Neuronal stem cell (in vitro differentiated cells): ENCODE measurements at regions not wholly inside any gene's neighbourhood (a gene's known extent, or its start where the extent isn't known, plus 50 kb on each side); places are given as distances from the start of the nearest gene placed in this dataset.

ENCODE experiments used
- DNase-seq: peaks from one replicate; pipeline ENCODE4 v3.0.0-alpha.2; 2013; ENCODE audit warnings: low spot score
- H2AFZ ChIP-seq: one replicate; pipeline ENCODE4 v1.6.1; 2013; ENCODE audit warnings: mild to moderate bottlenecking, low read length, inconsistent platforms
- H2AK5ac ChIP-seq: 2 replicates; pipeline ENCODE4 v1.6.1; 2013; ENCODE audit warnings: low read depth, mild to moderate bottlenecking, inconsistent platforms, low read length, moderate library complexity, mixed read lengths
- H2BK120ac ChIP-seq: 2 replicates; pipeline ENCODE4 v1.6.1; 2013; ENCODE audit warnings: low read depth, mild to moderate bottlenecking, inconsistent platforms, low read length, moderate library complexity, mixed read lengths
- H2BK12ac ChIP-seq: one replicate; pipeline ENCODE4 v1.6.1; 2013; ENCODE audit warnings: low read length, inconsistent platforms
- H2BK15ac ChIP-seq: 2 replicates; pipeline ENCODE4 v1.6.1; 2013; ENCODE audit warnings: mild to moderate bottlenecking, low read length, inconsistent platforms, mixed read lengths
- H2BK5ac ChIP-seq: one replicate; pipeline ENCODE4 v1.6.1; 2013; ENCODE audit warnings: inconsistent platforms, mild to moderate bottlenecking, low read length, moderate library complexity
- H3K14ac ChIP-seq: one replicate; pipeline ENCODE4 v1.6.1; 2013; ENCODE audit warnings: low read length, inconsistent platforms
- H3K18ac ChIP-seq: 2 replicates; pipeline ENCODE4 v1.6.1; 2013; ENCODE audit warnings: low read length, inconsistent platforms
- H3K23ac ChIP-seq: 2 replicates; pipeline ENCODE4 v1.6.1; 2013; ENCODE audit warnings: low read depth, mild to moderate bottlenecking, mixed read lengths, low read length, inconsistent platforms; ENCODE audit not compliant: poor library complexity
- H3K27ac ChIP-seq: replicated peaks from 3 replicates; pipeline ENCODE4 v1.5.1; 2013; ENCODE audit warnings: low read length, inconsistent platforms
- H3K27me3 ChIP-seq, 3 experiments: 2 replicates each; pipeline ENCODE4 v1.6.1; 2013; ENCODE audit warnings: low read length in 3 of 3, mild to moderate bottlenecking in 2 of 3, inconsistent platforms in 1 of 3, low read depth in 1 of 3, mixed read lengths in 1 of 3, moderate library complexity in 1 of 3; ENCODE audit not compliant: control insufficient read depth in 3 of 3, insufficient read depth in 3 of 3
- H3K36me3 ChIP-seq, 2 donors: replicated peaks in 1 of 2; 2 replicates each; pipeline ENCODE4 v1.6.1; 2013; ENCODE audit warnings: low read length in 2 of 2; ENCODE audit not compliant: control insufficient read depth in 2 of 2, insufficient read depth in 2 of 2
- H3K4ac ChIP-seq: 2 replicates; pipeline ENCODE4 v1.6.1; 2013; ENCODE audit warnings: inconsistent platforms, mild to moderate bottlenecking, low read length, moderate library complexity
- H3K4me1 ChIP-seq, 2 donors: 1 replicate in 1 of 2; 2 replicates in 1 of 2; pipeline ENCODE4 v1.6.1; 2013; ENCODE audit warnings: low read length in 2 of 2, low read depth in 1 of 2; ENCODE audit not compliant: control insufficient read depth in 2 of 2, insufficient read depth in 1 of 2
- H3K4me2 ChIP-seq: one replicate; pipeline ENCODE4 v1.6.1; 2013; ENCODE audit warnings: mild to moderate bottlenecking, low read length, inconsistent platforms; ENCODE audit not compliant: insufficient read depth, poor library complexity, severe bottlenecking
- H3K4me3 ChIP-seq, 2 donors: 2 replicates each; pipeline ENCODE4 v1.5.1; 2013; ENCODE audit warnings: low read length in 2 of 2, mild to moderate bottlenecking in 2 of 2, inconsistent platforms in 1 of 2, moderate library complexity in 1 of 2
- H3K79me1 ChIP-seq: one replicate; pipeline ENCODE4 v1.6.1; 2013; ENCODE audit warnings: low read depth, mild to moderate bottlenecking, inconsistent platforms, low read length, moderate library complexity
- H3K9ac ChIP-seq: one replicate; pipeline ENCODE4 v1.6.1; 2013; ENCODE audit warnings: mild to moderate bottlenecking, low read depth, low read length, inconsistent platforms; ENCODE audit not compliant: poor library complexity
- H3K9me3 ChIP-seq, 2 donors: replicated peaks in 1 of 2; 2 replicates each; pipeline versions ENCODE3 to v1.6.1; 2013; ENCODE audit warnings: low read length in 2 of 2, mild to moderate bottlenecking in 2 of 2, inconsistent platforms in 1 of 2, low read depth in 1 of 2, mixed read lengths in 1 of 2, moderate library complexity in 1 of 2; ENCODE audit not compliant: control insufficient read depth in 2 of 2, insufficient read depth in 1 of 2
- H4K8ac ChIP-seq: one replicate; pipeline ENCODE4 v1.6.1; 2013; ENCODE audit warnings: low read depth, mild to moderate bottlenecking, inconsistent platforms, low read length, moderate library complexity
- H4K91ac ChIP-seq: one replicate; pipeline ENCODE4 v1.6.1; 2013; ENCODE audit warnings: low read length, low read depth, mild to moderate bottlenecking, inconsistent platforms; ENCODE audit not compliant: poor library complexity
- WGBS, 2 donors: extraction: QIAGEN DNeasy Blood & Tissue Kit; methylation state at CpG; one replicate each; pipeline ENCODE4 v1.1.7; 2013; ENCODE audit warnings: missing lambda C conversion rate in 2 of 2, mixed read lengths in 1 of 2; ENCODE audit not compliant: insufficient read length in 2 of 2, insufficient replicate concordance in 1 of 2; ENCODE audit errors: extremely low coverage in 2 of 2; 5-methylcytosine and 5-hydroxymethylcytosine counted together

DNA sequence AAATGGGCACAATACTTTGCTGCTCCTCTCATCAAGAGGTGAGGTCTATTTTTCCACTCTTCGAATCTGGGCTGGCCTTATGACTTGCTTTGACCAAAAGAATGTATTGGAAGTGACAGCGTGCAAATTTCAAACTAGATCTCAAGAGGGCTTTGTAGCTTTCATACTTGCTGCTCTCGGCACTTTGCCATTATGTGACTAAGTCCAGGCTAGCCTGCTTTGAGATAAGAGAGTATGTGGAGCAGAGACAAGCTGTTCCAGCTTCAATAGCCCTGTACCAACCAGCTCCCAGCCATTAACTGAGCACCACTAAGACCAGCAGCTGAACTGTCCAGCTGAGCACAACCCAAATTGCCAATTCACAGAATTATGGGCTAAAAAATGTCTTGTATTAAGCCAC lies 124.6 kb downstream of the ACER2 start:
- no peaks in the 10 kb centered on the region for H3K36me3 ChIP-seq

DNA sequence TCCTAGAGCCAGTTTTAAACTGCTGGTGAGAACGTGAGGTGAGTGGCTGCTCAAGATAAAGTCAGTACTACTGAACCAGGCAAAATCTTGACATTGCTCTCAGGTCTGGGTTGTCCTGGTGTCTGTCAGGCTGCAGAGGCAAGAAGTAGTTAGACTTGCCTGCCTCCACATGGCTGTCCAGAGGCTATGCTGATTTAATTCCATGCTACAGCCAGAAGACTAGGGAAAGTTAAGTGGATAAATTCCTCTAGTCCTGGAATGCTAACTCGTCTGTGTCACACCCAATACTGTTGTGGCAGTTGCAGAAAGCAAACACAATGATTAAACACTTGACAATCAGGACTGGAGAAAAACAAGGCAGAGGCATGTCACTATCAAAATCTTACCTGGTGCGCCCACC lies 118.9 kb downstream of the ACER2 start:
- Histone ChIP-seq H3K9me3 (no peaks in the 10 kb centered on the region), H3K4ac (no peak overlapping the region), H3K14ac (no peak overlapping the region), H3K18ac (no peak overlapping the region), H3K79me1 (no peaks in the 10 kb centered on the region), H2AK5ac (no peak overlapping the region), H2BK5ac (no peak overlapping the region), H2BK15ac (no peak overlapping the region), H3K27ac (no peak overlapping the region), H3K9ac (no peak overlapping the region), H3K4me2 (no peak overlapping the region), H3K27me3 (no peaks in the 10 kb centered on the region), H3K23ac (no peak overlapping the region), H4K91ac (no peak overlapping the region), H4K8ac (no peak overlapping the region), H2BK12ac (no peak overlapping the region), H3K36me3 (no peaks in the 10 kb centered on the region), H2BK120ac (no peak overlapping the region), H3K4me1 (no peaks in the 10 kb centered on the region), H2AFZ (no peak overlapping the region), H3K4me3 (no peak overlapping the region)
- DNase-seq, result no peak
- WGBS, 2 donors, result no CpG with 5 or more reads among the region's 3 CpGs

More for the DNA sequence above, 124.6 kb downstream of the ACER2 start:
- Histone ChIP-seq H3K27ac (no peak overlapping the region), H3K9me3 (no peaks in the 10 kb centered on the region), H3K18ac (no peak overlapping the region), H2AK5ac (no peak overlapping the region), H2BK120ac (no peak overlapping the region), H3K4ac (no peak overlapping the region), H2BK15ac (no peak overlapping the region), H3K27me3 (no peaks in the 10 kb centered on the region), H3K4me1 (no peaks in the 10 kb centered on the region), H2BK12ac (no peak overlapping the region), H3K4me3 (no peak overlapping the region), H2AFZ (no peak overlapping the region), H4K91ac (no peak overlapping the region), H2BK5ac (no peak overlapping the region), H4K8ac (no peak overlapping the region), H3K9ac (no peak overlapping the region), H3K79me1 (no peaks in the 10 kb centered on the region), H3K4me2 (no peak overlapping the region), H3K23ac (no peak overlapping the region), H3K14ac (no peak overlapping the region)
- no peak for DNase-seq
- WGBS, 2 donors, result no CpG with 5 or more reads among the region's 3 CpGs

GRCh38 chr9:19522558-19522957 lies 113.7 kb downstream of the ACER2 start:
- Histone ChIP-seq H2BK15ac (no peak overlapping the region), H3K18ac (no peak overlapping the region), H3K4me3 (no peak overlapping the region), H3K36me3 (no peaks in the 10 kb centered on the region), H3K23ac (no peak overlapping the region), H3K79me1 (no peaks in the 10 kb centered on the region), H3K4me1 (no peaks in the 10 kb centered on the region), H2BK120ac (no peak overlapping the region), H3K27me3 (no peaks in the 10 kb centered on the region), H3K27ac (no peak overlapping the region), H2BK12ac (no peak overlapping the region), H2BK5ac (no peak overlapping the region), H3K4me2 (no peak overlapping the region), H4K8ac (no peak overlapping the region), H3K4ac (no peak overlapping the region), H3K9ac (no peak overlapping the region), H2AK5ac (no peak overlapping the region), H4K91ac (no peak overlapping the region), H3K9me3 (no peaks in the 10 kb centered on the region), H2AFZ (no peak overlapping the region), H3K14ac (peak overlapping the region; percentile 71)
- WGBS, 2 donors, result no CpG with 5 or more reads among the region's 2 CpGs
- DNase-seq, result no peak

- no peak overlapping the region for H2BK120ac ChIP-seq
- no peak overlapping the region for H3K4ac ChIP-seq
- no peak overlapping the region for H3K18ac ChIP-seq
- no peaks in the 10 kb centered on the region for H3K79me1 ChIP-seq
- no peaks in the 10 kb centered on the region for H3K4me1 ChIP-seq
- no peaks in the 10 kb centered on the region for H3K9me3 ChIP-seq
- H3K4me2 ChIP-seq, result no peak overlapping the region
- no peak overlapping the region for H3K4me3 ChIP-seq
- no peaks in the 10 kb centered on the region for H3K36me3 ChIP-seq
- H3K23ac ChIP-seq, result no peak overlapping the region
- H2AK5ac ChIP-seq, result no peak overlapping the region
- no peak overlapping the region for H3K27ac ChIP-seq
- H2BK12ac ChIP-seq, result no peak overlapping the region
- H2BK5ac ChIP-seq, result no peak overlapping the region
- WGBS, 2 donors, result no CpG with 5 or more reads among the region's 2 CpGs
- H4K91ac ChIP-seq, result no peak overlapping the region
- no peak overlapping the region for H2BK15ac ChIP-seq
- no peak overlapping the region for H3K9ac ChIP-seq
- H3K14ac ChIP-seq, result no peak overlapping the region
- H3K27me3 ChIP-seq, result no peaks in the 10 kb centered on the region
- no peak for DNase-seq
- H2AFZ ChIP-seq, result no peak overlapping the region
- H4K8ac ChIP-seq, result no peak overlapping the region
Observed at GRCh38 chr9:19521205-19521604, 112.4 kb downstream of the ACER2 start.
